HG02981 (cell line): ENCODE measurements at regions not wholly inside any gene's neighbourhood (a gene's known extent, or its start where the extent isn't known, plus 50 kb on each side); places are given as distances from the start of the nearest gene placed in this dataset.

Experiments
- ATAC-seq: cut with Tn5 transposase; IDR thresholded peaks from one replicate; pipeline ENCODE4 v1.9.1; 2021; ENCODE audit warnings: mild to moderate bottlenecking, moderate library complexity; ENCODE audit not compliant: unreplicated experiment

DNA sequence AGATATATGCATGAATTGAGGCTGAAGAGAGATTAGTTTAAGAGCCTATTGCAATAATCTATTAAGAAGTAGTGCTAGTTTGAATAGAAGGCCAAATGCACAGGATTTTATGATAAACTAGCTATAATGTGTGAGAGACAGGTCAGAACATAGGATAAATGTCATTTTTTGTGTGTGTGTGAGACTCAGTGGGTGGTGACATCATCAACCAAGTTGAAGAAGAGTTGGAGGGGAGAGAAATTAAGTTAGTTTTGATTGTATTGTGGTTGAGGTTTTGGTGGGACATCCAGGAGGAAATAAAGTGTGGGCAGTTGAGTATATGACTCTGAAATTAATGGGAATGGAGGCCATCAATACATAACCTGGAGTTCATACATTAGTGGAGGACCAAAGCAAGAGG is 320.1 kb upstream of the CWC22 start:
- ATAC-seq: no peak

DNA sequence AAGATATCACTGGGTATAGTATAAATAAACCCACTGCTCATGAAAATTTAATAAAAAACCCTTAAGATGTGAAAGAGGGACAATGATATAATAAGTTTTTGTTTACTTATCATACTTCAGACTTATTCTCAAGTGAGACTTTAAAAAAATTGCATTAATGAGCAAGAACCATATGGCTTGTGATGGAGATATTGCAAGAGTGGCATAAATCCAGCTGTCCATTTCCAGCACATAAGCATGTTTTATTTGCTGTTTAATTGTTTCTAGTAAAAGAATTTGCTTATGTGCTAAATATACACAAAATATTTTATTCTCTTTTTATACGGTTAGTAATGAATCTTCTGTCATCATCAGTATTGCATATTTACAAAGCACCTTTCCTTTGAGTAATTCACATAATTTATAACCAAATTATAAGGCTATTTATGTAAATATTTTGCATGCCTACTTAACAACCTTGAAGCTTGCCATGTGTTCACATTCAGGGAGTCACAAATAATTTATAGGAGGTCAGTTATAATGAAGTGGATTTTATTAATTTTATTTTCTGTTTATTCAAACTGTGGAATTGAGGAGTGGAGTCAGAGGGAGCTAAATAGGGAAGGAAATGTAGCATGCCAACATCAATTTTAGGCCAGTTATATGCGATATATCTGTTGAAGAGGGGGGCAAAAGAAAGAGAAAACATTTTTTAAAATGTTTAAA is 318.5 kb upstream of the CWC22 start:
- no peak for ATAC-seq

DNA sequence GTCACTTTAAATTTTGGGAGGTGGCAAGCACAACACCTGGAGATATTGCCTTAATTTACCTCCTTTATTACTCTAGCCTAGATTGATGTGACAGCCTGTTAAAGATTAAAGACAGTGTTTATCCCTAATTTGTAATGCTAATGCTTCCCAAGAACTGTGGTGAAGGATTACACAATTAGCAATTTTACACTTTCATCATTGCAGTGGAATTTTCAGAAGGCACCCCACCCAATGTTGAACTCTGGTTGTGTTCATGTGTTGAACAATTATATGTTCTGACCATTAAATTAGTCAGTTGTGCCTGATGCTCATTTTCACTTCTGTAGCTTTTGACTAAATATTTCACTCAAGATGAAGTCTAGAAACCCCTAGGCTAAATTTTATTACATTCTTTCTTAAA is 317.1 kb upstream of the CWC22 start:
- no peak for ATAC-seq

DNA sequence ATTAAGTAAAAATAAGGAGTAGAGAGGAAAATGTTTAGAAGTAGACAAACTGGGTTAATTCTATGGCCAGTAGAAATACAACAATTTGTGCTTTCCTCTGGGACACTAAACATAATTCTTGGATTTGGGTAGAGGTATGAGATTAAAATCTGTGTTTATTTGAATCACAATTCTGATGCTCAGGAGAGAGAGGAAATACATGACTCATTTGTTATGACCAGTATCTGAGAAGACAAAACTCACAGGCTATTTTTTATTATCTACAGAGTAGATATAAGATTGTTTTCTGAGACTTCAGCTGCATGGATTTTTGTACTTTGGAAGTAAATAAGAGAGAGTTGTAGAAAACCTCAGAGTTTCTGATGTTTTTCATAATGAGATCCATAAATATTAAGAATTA is 315.7 kb upstream of the CWC22 start:
- ATAC-seq: no peak

DNA sequence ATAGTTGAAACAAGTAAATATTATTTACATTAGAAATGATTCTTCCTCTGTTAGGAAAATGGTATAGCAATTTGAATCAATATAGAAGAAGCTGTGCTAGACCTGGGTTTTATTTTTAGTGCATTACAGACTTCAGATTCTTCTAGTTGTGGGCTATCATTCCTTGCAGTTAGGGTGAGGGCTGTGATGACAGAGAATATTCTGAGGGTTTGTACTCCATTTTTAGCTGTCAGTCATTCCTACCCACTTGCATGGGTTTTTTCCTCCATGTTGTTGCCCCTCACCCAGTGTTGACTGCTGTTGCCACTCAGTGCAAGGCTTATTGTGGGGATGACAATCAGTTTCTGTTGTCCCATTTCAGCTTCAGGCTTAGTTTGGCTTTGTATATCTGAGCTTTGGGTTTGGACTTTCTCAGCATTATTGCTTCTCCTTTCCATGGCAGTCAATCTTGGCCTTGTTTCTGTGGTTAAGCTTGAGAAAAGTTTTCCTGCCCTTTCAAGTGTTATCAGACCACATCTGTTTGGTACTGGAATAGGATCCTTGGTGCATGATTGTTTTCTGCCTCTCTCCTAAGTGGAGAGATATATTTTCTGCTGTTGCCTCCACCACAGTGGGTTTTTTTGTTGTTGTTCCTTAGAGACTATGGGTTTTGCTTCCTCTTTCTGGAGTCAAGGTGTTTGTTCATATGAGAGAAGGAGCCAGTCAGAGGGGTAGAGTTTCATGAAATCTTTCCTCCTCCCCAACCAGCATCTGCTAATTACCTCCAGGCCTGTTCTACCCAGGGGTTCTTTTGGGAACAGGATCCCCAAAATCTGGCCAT is 312.7 kb upstream of the CWC22 start:
- ATAC-seq: peak; percentile 92

DNA sequence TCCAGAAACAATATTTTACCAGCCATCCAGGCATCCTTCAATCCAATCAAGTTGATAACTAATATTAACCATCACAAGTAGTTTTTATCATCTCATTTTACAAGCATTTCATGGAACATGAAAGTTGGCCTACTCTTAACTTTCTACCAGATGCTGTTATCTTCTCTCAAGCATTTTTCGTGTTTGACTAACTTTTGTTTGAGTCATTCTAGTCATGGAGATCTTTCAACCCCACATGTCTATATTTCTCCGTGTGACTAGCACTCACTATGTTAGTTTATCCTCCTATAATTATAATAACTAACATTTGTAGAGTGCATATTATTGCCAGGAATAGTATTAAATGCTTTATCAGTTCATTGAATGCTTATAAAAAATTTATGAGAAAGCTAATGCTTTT is 307.0 kb upstream of the CWC22 start:
- ATAC-seq: no peak

DNA sequence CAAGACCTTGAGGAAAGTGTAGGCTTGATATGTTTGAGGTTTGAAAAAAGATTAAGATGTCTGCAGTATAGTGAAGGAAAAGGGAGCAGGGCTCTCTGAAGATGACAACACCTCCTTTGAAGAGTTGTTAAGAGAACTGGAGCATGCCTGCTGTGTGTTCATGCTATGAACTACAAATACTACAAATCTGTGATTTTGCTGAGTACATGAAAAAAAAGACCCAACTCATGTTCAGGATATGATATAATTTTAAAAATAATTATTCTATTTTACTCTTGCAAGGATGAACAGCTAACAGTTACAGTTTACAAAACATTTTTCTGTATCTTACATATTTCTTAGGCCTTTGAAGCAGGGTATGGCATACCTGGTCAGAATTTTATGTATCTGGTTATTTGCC is 305.4 kb upstream of the CWC22 start:
- ATAC-seq: no peak

DNA sequence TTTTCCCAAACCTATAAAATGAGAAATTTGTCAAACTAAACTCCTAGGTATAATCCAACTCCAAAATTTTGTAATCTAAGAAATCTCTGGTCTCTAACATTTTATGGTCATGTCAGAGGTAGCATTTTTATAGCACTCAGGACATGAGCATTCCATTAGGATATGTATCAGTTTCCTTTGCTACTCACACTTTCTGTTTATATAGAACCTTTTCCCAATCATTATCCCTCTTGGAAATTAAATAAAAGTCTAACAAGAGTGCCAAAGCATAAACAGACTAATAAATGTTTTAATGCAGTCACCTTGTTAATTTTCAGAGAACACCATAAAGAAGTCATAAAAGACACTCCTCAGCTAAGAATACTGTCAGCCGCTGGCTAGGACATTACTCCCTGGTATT is 300.0 kb upstream of the CWC22 start:
- ATAC-seq: no peak

DNA sequence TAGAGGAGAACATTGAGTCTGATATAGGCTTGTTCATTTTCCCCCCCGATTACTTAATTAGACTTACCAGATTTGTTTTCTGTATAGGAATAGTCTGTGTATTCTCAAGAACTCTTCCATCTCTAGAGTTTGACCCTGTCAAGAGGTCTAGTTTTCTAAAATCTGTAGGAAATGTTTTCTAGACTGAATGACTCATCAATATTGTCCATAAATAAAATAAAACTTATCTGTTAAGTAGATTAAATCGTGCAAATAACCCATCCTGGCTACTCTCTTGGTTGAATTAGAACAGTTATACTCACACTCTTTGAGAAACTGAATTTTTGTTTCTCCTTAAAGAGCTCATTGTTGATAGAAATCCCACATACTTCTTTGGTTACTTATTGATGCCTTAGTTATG is 299.2 kb upstream of the CWC22 start:
- ATAC-seq: no peak

DNA sequence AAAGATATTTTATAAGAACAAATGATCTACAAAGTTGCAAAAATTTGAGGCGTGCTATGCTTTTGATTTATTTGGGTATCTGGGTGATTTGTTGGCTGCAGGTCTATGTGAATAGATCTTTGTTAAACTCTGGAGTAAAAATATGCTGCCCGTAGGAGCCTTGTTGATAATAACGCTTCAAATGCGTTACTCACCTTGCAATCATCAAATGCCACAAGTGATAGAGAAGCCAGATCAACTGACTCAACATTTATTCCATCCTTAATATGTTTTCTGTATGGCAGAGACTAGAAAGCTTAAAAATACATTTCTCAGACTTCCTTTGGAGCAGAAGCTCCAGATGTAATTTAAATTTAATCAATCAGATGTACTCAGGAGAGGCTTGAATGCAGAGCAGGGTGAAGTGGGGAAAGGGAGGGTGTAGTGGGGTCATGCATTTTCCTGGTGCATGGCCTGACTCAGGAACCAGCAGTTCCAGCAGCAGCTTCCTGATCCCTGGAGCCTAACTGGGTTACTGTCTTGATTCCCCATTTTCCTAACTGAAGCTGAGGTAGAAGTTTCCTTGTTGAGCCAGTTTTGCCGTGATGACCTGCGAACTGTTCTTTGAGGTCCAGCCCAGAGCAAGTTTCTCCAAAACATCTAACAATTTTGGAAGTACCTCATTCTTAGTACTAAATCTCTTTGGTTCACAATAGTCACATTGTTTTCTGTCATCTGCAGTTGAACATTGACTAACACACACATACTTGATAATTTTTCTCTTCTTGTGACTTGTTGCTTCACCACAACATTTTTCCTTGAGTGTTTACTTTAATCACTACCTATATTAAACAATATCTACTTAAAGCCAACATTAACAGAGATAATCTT is 284.7 kb upstream of the CWC22 start:
- ATAC-seq: no peak

DNA sequence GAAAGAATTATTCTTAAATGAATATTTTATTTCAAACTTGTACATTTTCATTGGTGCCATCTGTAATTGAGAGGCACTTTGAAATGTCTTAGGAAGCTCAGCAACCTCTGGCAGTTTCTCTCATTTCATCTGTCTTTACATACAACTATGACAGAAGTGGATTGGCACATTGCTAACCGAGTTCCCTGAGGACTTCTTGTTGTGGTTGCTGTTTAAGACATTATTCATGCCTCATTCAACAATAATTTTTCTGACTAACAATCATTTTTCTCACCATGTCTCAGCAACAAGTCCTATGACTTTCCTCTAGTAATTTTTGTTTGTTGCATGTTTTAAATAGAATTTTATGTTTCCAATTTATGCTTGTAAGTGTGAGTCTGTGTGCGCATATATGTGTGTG is 284.0 kb upstream of the CWC22 start:
- no peak for ATAC-seq

DNA sequence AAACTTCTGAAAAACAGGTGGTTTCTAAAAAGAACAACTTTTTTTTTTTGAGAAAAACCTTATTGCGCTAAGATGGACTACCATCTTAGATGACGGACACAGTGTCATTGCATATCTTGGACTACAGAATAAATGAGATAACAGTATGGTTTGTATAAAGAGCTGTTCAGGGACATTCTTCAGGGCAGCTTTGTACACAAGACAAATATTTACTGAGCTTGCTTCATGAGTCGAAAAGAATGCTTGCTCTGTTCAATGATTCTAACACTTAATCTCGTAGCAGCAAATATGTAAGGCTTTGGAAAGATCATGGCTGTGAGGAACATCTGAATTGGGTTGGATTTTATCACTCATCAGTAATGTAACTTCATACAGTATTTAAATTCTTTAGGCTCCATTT is 282.5 kb upstream of the CWC22 start:
- ATAC-seq: no peak

DNA sequence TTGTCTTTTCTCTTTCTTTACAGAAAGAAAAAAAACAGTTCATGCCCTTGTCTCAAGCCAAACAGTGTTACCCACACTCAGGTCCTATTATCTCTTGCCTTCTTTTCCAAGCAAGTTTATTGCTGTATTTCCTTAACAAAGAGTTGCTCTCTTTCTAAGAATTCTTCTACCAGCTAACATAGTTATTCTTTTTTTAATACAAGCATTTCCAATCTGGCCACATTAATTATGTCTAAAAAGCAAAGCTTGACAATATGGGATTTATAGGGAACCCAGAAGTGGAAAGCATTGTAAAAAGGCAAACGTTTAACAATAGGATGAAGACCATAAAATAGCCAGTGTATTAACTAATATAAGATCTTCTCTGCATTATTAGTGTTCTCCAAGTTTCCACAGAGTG is 272.5 kb upstream of the CWC22 start:
- ATAC-seq: no peak

DNA sequence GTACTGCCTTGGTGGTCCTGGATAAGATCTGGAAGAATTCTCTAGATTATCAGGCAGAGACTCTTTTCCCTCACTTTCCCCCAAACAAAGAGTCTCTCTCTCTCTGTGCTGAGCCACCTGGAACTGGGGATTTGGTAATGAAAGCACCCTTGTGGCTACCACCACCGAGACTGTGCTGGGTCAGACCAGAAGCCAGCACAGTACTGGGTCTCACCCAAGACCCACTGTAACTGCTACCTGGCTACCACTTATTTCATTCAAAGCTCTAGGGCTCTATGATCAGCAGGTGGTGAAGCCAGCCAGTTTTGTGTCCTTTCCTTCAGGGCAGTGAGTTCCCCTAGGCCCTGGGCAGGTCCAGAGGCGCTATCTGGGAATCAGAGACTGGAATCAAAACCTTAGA is 269.6 kb upstream of the CWC22 start:
- ATAC-seq: no peak

DNA sequence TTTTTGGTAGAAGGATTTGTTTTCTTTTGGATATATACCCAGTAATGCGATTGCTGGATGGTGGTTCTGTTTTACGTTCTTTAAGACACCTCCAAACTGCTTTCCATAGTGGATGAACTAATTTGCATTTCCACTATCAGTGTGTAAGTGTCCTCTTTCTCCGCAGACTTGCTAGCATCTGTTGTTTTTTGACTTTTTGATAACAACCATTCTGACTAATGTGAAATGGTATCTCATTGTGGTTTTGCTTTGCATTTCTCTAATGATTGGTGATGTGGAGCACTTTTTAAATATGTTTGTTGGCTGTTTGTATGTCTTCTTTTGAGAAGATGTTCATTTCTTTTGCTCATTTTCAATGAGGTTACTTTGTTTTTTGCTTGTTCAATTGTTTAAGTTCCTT is 260.9 kb upstream of the CWC22 start:
- ATAC-seq: no peak

DNA sequence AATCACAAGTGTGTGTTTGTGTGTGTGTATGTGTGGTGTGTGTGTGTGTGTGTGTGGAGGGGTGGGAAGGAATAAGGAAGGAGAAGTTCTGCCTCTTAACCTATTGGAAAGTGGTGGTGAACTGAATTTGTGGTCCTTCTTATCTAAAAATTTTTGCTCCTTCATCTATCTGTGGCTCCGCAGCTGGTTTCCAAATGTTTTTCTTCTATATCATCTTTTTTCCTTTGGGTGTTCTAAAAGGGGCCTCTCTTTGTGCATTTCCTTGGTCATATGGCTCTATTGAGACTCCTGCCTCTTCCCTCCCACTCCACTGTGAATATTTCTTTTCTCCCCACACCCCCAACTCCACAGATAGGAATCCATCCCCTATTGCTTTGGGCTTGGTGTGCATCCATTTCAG is 254.9 kb upstream of the CWC22 start:
- ATAC-seq: no peak

DNA sequence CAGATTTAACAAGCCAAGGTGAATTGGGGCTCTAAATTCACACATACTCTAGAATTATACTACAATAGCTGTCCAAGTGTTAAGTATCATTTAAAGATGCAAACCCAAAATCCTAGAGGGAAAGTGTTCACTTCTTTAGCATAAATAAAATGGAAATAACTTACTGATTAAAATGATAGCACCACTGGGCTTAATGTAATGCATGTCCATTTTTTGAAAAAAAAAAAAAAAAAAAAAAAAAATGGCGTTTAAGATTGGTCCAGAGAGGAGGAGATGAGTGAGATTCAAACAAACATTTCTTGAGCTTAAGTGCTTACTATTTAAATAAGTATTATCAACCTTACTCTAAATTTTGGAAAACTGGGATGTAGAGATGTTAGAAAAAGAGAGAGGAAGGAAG is 251.5 kb upstream of the CWC22 start:
- no peak for ATAC-seq

DNA sequence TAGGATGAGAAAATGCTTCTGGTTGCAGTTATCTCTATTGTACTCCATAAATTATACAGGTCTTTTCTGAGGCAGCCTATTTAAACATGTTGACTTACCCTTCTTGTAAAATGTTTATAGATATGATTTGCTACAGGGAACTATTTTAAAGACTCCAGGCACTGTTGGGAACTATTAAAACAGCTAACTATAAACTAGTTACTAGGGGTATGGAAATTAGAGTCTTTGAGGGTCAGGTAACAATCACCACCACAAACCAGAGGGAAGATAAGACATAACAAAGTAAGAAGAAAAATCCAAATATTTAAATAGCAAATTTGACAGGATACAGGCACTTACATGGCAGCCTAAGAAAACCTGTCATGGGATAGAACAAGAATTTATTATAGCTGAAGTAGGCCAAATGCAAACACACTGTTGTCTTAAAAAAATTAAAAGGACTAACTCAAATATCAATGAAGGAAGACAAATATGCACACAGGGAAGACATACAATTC is 251.0 kb upstream of the CWC22 start:
- ATAC-seq: no peak

DNA sequence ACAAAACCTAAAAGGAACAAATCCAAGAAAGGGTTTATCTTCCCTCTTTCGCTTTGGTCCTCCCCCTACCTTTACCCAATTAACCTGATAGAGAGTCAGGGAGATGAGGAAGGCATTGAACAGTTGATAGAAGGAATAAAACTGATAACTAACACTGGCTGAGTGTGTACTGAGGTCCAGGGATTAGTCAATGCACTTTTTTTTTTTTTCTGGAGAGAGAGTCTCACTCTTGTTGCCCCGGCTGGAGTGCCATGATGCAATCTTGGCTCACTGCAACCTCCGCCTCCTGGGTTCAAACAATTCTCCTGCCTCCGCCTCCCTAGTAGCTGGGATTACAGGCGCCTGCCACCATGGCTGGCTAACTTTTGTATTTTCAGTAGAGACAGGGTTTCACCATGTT is 250.2 kb upstream of the CWC22 start:
- no peak for ATAC-seq

DNA sequence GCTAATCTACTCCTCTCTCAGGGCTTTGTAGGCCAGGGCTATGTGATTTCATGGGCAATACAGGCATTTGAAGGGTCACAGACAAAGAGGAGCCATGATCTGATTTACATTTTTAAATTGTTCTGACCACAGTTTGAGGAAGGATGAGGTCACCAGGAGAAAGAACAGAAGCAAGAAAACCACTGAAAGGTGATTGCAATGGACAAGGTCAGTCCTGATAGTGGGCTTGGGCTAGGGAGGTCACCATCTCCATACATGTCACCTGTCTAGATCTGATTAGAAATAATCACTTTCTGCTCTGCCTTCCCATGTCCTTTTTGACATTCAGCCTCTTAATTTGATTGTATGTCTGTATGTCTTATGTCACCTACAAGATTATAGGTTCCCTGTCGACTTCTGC is 248.9 kb upstream of the CWC22 start:
- no peak for ATAC-seq

DNA sequence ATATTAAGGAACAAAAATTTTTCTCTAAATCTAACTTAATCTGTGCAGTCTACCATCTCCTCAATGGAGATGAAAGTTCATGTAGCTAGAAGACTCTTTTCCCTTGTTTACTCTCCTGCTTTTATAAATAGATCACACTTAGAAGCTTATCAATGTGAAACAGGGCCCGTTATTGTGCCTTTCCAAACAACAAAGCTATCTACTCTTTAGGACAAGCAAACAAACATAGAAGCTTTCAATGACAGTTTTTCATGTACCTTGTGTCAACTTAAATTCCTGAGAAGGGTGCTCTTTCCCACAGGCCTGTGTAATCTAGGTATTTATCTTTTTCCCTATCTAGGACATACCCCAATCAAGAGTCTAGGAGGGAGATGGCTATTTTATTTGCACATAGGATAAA is 247.8 kb upstream of the CWC22 start:
- no peak for ATAC-seq

DNA sequence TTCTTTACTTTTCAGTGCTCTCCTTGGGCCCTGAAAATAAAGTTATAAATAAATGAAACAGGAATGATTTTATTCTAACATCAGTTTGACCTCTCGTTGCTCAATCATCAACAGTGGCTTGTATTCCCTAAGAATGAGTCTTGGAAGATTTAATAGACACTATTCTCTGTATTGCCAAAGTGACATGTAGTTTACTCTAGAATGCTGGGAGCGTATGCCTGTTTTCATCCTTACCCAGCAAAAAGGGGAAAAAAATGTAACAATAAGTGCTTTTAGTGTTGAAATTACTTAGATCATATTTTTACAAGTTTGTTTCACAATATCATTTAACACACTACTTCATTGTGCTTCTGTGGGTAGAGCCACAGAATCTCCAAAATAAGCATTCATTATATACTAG is 240.6 kb upstream of the CWC22 start:
- no peak for ATAC-seq
